ENCODE measurements at regions not wholly inside any gene's neighbourhood (a gene's known extent, or its start where the extent isn't known, plus 50 kb on each side); places are given as distances from the start of the nearest gene placed in this dataset.

DNA sequence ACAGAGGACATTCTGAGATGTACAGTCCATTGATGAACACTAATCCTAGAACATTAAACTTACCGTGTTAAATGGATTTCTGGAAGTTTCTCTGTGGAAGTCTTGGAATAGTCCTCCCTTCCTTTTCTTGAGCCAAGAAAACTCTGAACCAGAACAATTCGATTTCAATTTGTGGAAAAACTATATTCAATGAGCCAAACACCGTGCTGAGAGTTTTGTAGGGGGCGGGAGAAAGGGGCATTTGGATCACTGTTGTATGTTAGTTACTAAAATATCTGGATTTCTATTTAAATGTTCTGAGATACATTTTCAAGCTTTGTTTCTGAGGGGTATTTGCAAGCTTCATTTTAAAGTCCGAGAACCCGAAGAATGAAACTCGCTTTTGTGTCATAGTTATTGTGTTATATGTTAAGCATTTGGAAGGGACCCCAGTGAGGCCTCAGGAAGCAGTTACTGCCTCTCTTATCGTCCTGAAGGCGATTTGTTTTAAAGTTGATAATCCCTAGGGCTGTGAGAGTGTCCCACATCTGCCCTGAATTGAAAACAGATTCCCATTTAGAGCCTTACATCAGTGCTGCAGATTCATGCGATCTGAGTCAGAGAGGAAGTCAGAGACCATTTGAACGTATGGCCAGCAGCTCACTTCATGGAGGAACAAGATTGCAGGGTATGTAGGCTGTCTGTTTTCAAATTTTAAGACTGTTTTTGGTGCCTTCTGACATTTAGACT, 70.8 kb upstream of the SASH1 start:
- no peak for DNase-seq (ENCODE audit: low spot score)
- FAIRE-seq = no peak

DNA sequence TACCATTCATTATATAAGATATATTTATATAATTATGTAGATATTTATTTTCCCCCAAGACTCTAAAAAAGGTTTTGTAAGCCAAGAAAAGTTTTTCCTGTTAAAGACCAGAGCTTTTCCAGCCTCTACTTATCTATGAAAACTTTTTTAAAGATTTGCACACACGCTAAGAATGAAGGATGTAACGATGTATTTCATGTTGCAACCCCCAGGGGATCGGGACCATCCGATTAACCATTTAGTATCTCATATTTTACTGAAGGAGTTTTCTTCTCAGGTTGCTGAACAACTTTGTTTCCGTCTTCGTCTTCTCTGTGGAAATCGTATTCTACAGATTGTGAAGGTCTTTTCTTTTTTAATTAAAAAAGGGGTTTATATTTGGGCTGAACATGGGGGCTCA, 70.0 kb upstream of the SASH1 start:
- FAIRE-seq (no peak), DNase-seq (ENCODE audit: low spot score) (no peak)

DNA sequence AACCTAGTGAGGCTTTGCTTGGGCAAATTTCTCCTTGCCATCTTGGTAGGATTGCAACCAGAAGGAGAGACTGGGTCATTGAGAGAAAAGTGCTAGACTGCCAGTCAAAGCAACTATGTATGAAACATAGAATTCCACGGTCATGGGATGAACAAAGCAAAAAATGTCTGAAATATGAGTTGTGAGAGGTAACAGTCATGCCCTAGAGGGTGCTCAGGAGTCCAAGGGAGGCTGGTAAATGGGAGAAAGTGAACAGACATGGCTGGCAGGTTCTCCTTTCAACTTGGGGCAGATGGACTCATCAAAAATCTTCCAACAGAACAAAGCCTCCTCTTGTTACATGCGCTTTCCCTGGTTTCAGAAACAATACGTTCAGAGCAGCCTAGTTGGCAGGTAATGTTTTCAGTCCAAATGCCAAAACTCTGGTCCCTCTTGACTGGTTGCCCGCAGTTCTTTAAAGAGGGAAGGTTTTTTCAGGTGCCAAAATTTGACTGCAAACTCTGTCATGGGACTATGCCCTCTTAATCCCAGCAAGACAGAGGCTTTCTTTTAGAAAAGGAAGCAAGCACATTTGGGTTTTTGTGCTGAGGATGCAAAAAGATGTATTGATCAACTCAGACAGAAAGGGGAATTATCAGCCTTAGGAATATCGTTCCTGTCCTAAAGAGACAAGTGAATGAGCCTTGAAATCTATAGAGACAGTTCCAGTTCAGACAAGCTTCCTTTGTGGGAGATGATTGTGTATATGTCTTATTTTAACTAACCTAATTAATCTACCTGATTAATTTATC, 68.5 kb upstream of the SASH1 start:
- FAIRE-seq = no peak
- no peak for DNase-seq (ENCODE audit: low spot score)

DNA sequence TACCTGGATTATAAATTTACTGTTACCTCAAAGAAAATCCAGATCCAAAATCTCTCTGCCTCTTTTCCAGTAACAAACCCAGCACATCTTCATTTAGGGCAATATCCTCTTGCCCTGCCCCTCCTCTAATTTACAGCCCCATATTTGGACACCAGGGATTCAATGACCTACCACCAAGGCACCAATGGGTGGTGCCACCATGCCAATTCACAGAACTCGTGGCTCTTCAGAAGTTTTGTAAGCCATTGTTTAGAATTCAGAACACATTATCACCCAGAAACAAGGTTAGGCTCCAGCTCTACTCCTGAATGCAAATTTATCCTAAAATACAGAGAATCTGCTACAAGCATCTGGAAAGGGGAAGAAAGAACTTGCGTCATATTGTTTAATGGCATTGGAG, 67.8 kb upstream of the SASH1 start:
- no peak for FAIRE-seq
- no peak for DNase-seq (ENCODE audit: low spot score)

DNA sequence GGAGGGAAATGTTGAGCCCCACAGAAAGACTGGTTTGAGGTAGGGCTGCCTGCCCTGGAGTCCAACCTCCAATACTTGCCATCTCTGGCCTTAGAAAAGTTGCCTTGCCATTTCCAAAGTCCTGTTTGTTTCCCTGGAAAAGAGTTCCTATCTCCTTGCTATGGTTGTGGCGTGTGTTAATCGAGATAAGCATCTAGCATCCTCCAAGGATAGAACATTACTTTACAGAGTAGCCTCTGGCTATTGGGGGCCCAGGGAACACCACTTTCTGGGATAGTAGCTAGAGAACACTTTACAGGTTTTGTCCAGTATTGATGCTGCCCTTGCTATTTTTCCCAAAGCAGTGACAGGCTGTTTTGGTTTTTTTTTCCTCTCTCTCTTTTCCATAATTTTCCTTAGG, 57.4 kb upstream of the SASH1 start:
- DNase-seq (ENCODE audit: low spot score) (no peak), FAIRE-seq (no peak)

DNA sequence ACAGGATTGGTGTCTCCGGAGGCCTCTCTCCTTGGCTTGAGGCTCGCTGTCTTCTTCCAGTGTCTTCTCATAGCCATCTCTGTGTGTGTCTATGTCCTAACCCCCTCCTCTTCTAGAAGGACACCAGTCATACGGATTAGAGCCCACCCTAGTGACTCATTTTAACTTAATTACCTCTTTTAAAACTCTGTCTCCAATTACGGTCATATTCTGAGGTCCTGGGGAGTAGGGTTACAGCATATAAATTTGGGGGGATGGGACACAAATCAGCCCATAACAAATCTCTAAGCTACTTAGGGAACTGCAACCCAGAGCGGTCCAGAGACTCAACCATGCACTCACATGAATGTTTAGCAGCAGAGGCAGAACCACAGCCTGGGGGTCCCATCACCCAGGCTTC, 56.1 kb upstream of the SASH1 start:
- no peak for FAIRE-seq
- no peak for DNase-seq (ENCODE audit: low spot score)

DNA sequence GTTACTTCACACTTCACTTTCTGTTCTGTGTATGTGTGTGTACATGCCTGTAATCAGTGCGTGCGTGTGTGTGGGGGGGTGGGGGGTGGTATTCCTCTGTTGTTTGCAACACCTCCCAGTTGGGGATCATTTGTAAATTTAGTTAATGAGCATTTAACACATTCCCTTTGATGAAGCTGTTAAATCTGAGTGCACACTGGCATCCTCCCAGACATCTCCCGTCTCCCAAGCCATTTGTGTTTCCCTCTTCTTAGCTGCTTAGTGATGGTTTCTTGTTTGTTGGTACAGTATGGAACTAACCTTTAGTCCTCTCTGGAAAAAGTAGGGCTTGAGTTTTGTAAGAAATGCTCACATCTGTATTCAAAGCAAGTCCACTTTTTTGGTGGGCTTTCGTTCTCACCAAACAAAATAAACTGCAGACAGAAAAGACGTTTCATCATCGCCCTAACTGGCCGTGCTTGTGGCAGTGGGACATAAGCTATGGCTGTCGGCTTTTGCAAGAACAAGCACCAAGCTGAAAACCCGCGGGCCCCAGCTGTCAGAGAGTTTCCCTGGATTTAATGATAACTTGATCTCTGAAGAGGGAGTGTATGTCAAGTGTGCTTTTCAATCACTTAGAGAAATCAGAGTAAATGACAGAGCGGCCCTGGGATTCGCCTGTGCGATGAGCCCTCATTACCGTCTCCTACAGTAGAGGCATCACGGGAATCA, 54.9 kb upstream of the SASH1 start:
- FAIRE-seq (no peak), DNase-seq (ENCODE audit: low spot score) (no peak)

DNA sequence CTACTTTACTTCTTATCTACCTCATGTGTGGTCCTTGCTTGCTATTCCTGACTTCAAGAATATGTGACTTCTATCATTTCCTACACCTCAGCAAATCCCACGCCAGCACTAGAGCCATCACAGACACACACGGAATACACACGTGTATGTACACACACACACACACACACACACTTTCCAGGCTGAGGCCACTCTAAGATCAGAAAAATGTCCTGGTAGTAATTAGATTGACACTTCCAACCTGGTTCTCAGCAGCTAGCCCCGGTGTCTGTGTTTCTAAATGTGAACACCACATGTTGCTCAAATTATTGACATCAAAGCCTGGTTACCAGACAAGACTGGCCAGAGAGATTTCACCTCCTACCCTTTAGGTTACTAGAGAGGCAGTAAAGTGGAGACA, 54.1 kb upstream of the SASH1 start:
- DNase-seq (ENCODE audit: low spot score) (no peak), FAIRE-seq (no peak)

DNA sequence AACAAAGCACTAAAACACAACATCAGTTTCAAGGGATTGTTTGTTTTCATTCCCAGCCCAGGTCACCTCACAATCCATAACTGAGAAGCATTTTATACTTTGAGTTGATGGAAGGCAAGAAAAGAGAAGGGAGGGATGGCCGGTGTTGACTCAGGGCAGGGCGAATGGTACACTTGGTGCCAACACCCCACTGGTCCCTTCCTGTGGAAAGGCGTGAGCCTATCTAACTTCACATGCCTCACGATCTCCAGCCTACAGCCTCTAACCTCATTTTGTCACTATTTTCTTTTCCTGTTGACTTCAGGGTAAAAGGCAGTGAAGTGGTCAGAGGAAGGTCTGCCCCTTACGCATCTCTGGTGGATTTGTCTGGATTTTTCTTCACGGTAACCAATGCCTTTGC, 53.5 kb upstream of the SASH1 start:
- no peak for DNase-seq (ENCODE audit: low spot score)
- FAIRE-seq = no peak

DNA sequence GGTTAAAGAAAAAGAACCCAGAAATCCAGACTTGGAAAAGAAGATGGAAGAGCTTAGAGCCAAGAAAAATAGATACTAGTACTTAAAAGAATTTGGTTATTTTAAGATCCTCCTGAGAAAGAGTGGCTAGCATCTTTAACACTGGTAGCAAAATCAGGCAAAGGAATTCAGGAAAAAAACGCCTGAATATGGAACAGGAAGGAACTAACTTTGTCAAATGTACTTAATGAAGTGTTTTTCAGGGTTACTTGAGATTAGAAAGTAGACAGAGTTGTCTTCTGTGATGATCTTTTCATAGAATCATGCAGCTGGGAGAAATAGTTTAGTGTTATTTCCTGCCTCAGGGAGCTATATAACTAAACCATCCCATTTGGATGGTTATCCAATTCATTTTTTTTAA, 50.8 kb upstream of the SASH1 start:
- FAIRE-seq = no peak
- DNase-seq (ENCODE audit: low spot score) = no peak
